ENCODE measurements at regions not wholly inside any gene's neighbourhood (a gene's known extent, or its start where the extent isn't known, plus 50 kb on each side); places are given as distances from the start of the nearest gene placed in this dataset.

- TF ChIP-seq, protein P1, sequence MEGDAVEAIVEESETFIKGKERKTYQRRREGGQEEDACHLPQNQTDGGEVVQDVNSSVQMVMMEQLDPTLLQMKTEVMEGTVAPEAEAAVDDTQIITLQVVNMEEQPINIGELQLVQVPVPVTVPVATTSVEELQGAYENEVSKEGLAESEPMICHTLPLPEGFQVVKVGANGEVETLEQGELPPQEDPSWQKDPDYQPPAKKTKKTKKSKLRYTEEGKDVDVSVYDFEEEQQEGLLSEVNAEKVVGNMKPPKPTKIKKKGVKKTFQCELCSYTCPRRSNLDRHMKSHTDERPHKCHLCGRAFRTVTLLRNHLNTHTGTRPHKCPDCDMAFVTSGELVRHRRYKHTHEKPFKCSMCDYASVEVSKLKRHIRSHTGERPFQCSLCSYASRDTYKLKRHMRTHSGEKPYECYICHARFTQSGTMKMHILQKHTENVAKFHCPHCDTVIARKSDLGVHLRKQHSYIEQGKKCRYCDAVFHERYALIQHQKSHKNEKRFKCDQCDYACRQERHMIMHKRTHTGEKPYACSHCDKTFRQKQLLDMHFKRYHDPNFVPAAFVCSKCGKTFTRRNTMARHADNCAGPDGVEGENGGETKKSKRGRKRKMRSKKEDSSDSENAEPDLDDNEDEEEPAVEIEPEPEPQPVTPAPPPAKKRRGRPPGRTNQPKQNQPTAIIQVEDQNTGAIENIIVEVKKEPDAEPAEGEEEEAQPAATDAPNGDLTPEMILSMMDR (IDR thresholded peaks at IDR 0.05 in 8 of 11, conservative IDR thresholded peaks at IDR 0.05 in 3 of 11) = no peak
- TF ChIP-seq POLR2AphosphoS5 (IDR thresholded peaks at IDR 0.05) (no peak), POLR2A (IDR thresholded peaks at IDR 0.05) (no peak)
Observed at GRCh38 chr3:188951734-188952133, 220.0 kb upstream of the TPRG1 start.
